Kidney tubule cell (primary cell): ENCODE measurements at regions not wholly inside any gene's neighbourhood (a gene's known extent, or its start where the extent isn't known, plus 50 kb on each side); places are given as distances from the start of the nearest gene placed in this dataset.
"Not testable (repeated sequence)": the region's sequence is repeated elsewhere in the genome, so short reads cannot be mapped to it uniquely, and the experiment has no call there.

Source experiments
- DNase-seq: peaks from one replicate; pipeline ENCODE4 v3.0.0-alpha.2; 2018; ENCODE audit warnings: low spot score

GRCh38 chr16:56013962-56014552 lies 138.9 kb upstream of the CES5A start:
- DNase-seq, result peak; percentile 42

- DNase-seq, result no peak
These were observed 137.3 kb upstream of the CES5A start for GRCh38 chr16:56012482-56012811.

GRCh38 chr16:56011808-56012481 lies 136.8 kb upstream of the CES5A start:
- no peak for DNase-seq

- no peak for DNase-seq
These were observed 130.8 kb upstream of the CES5A start for GRCh38 chr16:56005958-56006357.

GRCh38 chr16:55999683-56000082 lies 124.5 kb upstream of the CES5A start:
- DNase-seq, result no peak

GRCh38 chr16:55993088-55993487 lies 117.9 kb upstream of the CES5A start:
- no peak for DNase-seq

- no peak for DNase-seq
These were observed 117.4 kb upstream of the CES5A start for GRCh38 chr16:55992551-55992950.

GRCh38 chr16:55991843-55992242 lies 116.7 kb upstream of the CES5A start:
- no peak for DNase-seq

- DNase-seq, result no peak
These were observed 114.4 kb upstream of the CES5A start for GRCh38 chr16:55989569-55989907.

- not testable (repeated sequence) for DNase-seq
These were observed 113.8 kb upstream of the CES5A start for GRCh38 chr16:55988850-55989568.

GRCh38 chr16:55988013-55988412 lies 112.8 kb upstream of the CES5A start:
- no peak for DNase-seq

- DNase-seq, result no peak
These were observed 107.4 kb upstream of the CES5A start for GRCh38 chr16:55982597-55982996.

- no peak for DNase-seq
These were observed 106.4 kb upstream of the CES5A start for GRCh38 chr16:55981557-55981956.

GRCh38 chr16:55976815-55977214 lies 101.6 kb upstream of the CES5A start:
- DNase-seq, result no peak

- DNase-seq, result no peak
These were observed 96.3 kb upstream of the CES5A start for GRCh38 chr16:55971447-55971846.

- DNase-seq, result no peak
These were observed 93.0 kb upstream of the CES5A start for GRCh38 chr16:55968221-55968620.

- no peak for DNase-seq
These were observed 89.8 kb upstream of the CES5A start for GRCh38 chr16:55964923-55965475.

GRCh38 chr16:55955845-55956244 lies 80.7 kb upstream of the CES5A start:
- no peak for DNase-seq

- peak; percentile 1 for DNase-seq
These were observed 80.3 kb upstream of the CES5A start for GRCh38 chr16:55955424-55955823.

- no peak for DNase-seq
These were observed 79.7 kb upstream of the CES5A start for GRCh38 chr16:55954906-55955305.

- peak; percentile 87 for DNase-seq
These were observed 74.3 kb upstream of the CES5A start for GRCh38 chr16:55949518-55949917.

- DNase-seq, result no peak
These were observed 73.1 kb upstream of the CES5A start for GRCh38 chr16:55948230-55948629.

GRCh38 chr16:55947366-55947765 lies 72.2 kb upstream of the CES5A start:
- DNase-seq, result no peak
